BJ (cell line): ENCODE measurements at regions not wholly inside any gene's neighbourhood (a gene's known extent, or its start where the extent isn't known, plus 50 kb on each side); places are given as distances from the start of the nearest gene placed in this dataset.
A peak's percentile ranks its signal among the peaks of the same experiment; 100 is the strongest.
"Not testable (repeated sequence)": the region's sequence is repeated elsewhere in the genome, so short reads cannot be mapped to it uniquely, and the experiment has no call there.

ENCODE experiments used
- CTCF ChIA-PET: fragments of 350-600 bp; formaldehyde crosslinking; extraction: SDS; loops from one replicate; lab custom pipeline; 2021; ENCODE audit warnings: antibody characterized with exemption, inconsistent platforms; lab: Yijun Ruan, JAX
- POLR2A ChIA-PET: fragments of 300-600 bp; sonication (Branson Sonifier 250); formaldehyde crosslinking; extraction: SDS; loops from one replicate; lab custom pipeline; 2021; ENCODE audit warnings: antibody characterized with exemption; lab: Charles Lee
- DNase-seq: peaks from one replicate; pipeline ENCODE4 v3.0.0-alpha.2; 2011; ENCODE audit warnings: low read depth
- H3K27me3 ChIP-seq: 2 replicates; pipeline ENCODE4 v1.6.0; 2011; ENCODE audit warnings: low read length; ENCODE audit not compliant: control insufficient read depth, insufficient read depth
- H3K36me3 ChIP-seq: 2 replicates; pipeline ENCODE4 v1.5.1; 2011; ENCODE audit warnings: low read length; ENCODE audit not compliant: control insufficient read depth, insufficient read depth
- H3K4me3 ChIP-seq: 2 replicates; pipeline ENCODE4 v1.5.1; 2011; ENCODE audit warnings: low read depth, mild to moderate bottlenecking, control low read depth, low read length
- TF ChIP-seq, protein P1 (sequence below): IDR thresholded peaks from 2 replicates; pipeline ENCODE4 v1.5.1; 2011; ENCODE audit warnings: low read depth, mild to moderate bottlenecking, control low read depth, inconsistent platforms, low read length, moderate library complexity; ENCODE audit not compliant: insufficient read depth

DNA sequence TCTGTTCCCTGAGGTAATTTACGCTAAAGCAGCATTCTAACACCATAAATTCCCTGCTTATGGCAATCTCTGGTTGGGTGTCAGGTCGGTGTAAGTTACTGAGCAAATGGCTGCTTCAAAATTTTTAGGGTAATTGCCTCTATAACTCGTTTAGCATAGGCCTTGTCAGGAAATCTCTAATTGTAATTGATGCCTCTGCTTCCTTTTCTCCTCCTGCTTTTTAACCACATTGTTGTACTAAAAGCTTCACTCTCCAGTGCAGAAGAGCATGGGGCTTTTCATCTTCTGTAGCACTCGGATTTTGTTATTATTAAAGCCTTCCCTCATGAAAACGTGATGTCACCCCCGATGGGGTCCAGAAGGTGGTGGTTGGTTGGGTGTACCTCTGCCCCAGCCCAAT is 141.6 kb upstream of the NBPF11 start:
- Histone ChIP-seq H3K36me3 (no peaks in the 10 kb centered on the region), H3K4me3 (no peak overlapping the region), H3K27me3 (no peaks in the 10 kb centered on the region; the same call in 1 of the 2 replicates)
- ChIA-PET CTCF (no interaction called here), POLR2A (no interaction called here)
- TF ChIP-seq, protein P1, sequence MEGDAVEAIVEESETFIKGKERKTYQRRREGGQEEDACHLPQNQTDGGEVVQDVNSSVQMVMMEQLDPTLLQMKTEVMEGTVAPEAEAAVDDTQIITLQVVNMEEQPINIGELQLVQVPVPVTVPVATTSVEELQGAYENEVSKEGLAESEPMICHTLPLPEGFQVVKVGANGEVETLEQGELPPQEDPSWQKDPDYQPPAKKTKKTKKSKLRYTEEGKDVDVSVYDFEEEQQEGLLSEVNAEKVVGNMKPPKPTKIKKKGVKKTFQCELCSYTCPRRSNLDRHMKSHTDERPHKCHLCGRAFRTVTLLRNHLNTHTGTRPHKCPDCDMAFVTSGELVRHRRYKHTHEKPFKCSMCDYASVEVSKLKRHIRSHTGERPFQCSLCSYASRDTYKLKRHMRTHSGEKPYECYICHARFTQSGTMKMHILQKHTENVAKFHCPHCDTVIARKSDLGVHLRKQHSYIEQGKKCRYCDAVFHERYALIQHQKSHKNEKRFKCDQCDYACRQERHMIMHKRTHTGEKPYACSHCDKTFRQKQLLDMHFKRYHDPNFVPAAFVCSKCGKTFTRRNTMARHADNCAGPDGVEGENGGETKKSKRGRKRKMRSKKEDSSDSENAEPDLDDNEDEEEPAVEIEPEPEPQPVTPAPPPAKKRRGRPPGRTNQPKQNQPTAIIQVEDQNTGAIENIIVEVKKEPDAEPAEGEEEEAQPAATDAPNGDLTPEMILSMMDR, result no peak
- DNase-seq, result no peak

DNA sequence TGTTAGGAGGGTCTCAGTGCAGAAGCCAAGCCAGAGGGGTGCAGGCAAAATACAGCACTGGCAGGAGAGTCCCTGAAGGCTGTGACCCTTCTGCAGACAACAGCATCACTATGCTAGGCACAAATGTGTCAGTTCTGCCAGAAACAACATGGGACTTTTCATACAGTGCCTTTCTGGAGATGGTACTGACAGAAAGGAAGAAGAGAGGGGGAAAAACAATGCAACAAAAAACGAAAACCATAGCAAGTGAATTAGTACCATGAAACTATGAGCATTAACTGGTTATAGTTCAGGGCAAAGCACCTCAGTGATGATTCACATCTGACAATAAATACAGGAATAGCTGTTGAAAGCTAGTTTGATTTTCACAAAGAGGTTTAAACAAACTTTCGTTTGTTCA is 140.8 kb upstream of the NBPF11 start:
- Histone ChIP-seq H3K4me3 (no peak overlapping the region), H3K27me3 (no peaks in the 10 kb centered on the region; the same call in 1 of the 2 replicates), H3K36me3 (no peaks in the 10 kb centered on the region)
- POLR2A ChIA-PET, result no interaction called here
- TF ChIP-seq, protein P1, result no peak
- no peak for DNase-seq
- CTCF ChIA-PET, result no interaction called here

DNA sequence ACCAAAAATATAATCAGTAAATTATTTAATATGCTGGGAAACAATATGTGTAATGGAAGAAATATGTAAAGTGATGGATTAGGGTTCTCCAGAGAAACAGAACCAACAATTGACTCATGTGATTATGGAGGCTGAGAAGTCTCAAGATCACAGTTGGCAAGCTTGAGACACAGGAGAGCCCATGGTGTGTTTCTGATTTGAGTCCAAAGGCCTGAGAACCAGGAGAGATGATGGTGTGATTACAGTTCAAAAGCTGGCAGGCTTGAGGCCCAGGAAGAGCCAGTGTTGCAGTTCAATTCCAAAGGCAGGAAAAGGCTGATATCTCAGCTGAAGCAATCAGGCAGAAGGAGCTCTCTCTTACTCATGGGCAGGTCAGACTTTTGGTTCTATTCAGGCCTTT is 138.8 kb upstream of the NBPF11 start:
- TF ChIP-seq, protein P1, result no peak
- no peak overlapping the region for H3K4me3 ChIP-seq
- no peaks in the 10 kb centered on the region; the same call in 1 of the 2 replicates for H3K27me3 ChIP-seq
- no peaks in the 10 kb centered on the region for H3K36me3 ChIP-seq
- ChIA-PET POLR2A (no interaction called here), CTCF (no interaction called here)
- no peak for DNase-seq

DNA sequence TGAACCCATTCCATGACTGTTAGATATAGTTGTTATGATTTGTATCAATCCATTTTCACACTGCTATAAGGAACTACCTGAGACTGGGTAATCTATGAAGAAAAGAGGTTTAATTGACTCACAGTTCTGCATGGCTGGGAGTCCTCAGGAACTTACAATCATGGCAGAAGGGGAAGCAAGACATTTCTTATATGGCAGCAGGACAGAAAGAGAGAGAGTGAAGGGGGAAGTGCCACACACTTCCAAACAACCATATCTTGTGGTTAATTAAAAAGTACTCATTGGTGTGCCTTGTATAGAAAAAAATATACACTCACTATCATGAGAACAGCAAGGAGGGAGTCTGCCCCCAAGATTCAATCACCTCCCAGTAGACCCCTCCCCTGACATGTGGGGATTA is 137.6 kb upstream of the NBPF11 start:
- H3K27me3 ChIP-seq, result no peaks in the 10 kb centered on the region; the same call in 1 of the 2 replicates
- TF ChIP-seq, protein P1, result no peak
- no peaks in the 10 kb centered on the region for H3K36me3 ChIP-seq
- H3K4me3 ChIP-seq, result no peak overlapping the region
- DNase-seq, result no peak
- ChIA-PET CTCF (no interaction called here), POLR2A (no interaction called here)

DNA sequence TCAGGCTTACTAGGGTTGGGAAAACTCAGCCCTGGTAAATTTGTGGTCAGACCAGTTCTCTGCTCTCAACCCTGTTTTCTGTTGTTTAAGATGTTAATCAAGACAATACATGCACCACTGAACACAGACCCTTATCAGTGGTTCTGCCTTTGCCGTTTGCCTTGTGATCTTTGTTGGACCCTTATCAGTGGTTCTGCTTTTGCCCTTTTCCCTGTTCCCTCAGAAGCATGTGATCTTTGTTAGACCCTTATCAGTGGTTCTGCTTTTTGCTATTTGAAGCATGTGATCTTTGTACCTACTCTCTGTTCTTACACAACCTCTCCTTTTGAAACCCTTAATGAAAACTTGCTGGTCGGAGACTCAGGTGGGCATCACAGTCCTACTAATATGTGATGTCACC is 133.9 kb upstream of the NBPF11 start:
- CTCF ChIA-PET, POLR2A ChIA-PET, H3K4me3 ChIP-seq, H3K27me3 ChIP-seq, DNase-seq, H3K36me3 ChIP-seq: not testable (repeated sequence)

DNA sequence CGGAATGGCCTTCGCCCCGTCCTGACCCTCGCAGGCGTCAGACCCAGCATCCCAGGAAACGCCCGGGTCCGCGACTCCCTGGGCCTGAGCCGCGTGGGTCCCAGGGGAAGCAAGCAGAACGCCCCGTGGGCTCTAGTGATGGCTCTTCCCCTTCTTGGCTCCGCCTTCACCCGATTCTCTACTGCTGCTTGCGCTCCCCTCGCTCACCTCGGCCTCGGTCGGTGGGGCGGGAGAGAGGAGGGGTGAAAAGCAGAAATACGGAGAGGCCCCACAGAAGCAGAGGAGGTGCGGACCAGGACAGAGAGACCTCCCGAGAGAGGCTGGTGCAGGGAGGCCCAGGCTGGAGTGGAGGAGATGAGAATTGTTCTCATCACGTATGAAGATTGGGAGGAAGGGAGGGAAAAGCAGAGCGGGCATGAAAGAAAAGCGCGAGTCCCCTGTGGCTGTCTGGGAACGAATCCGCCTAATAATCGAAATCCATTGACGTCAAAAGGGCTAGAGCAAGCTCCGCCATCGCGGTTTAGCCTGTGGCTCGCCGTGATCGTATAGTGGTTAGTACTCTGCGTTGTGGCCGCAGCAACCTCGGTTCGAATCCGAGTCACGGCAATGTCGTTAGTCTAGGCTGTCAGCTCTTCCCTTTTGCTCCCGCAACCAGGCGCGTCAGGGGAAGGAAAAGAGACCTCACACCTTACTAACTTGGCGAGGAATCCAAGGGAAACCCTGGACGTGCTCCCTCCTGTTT is 128.9 kb upstream of the NBPF11 start:
- CTCF ChIA-PET, H3K36me3 ChIP-seq, DNase-seq, POLR2A ChIA-PET, H3K27me3 ChIP-seq: not testable (repeated sequence)
- H3K4me3 ChIP-seq, result peak overlapping the region; percentile 24

DNA sequence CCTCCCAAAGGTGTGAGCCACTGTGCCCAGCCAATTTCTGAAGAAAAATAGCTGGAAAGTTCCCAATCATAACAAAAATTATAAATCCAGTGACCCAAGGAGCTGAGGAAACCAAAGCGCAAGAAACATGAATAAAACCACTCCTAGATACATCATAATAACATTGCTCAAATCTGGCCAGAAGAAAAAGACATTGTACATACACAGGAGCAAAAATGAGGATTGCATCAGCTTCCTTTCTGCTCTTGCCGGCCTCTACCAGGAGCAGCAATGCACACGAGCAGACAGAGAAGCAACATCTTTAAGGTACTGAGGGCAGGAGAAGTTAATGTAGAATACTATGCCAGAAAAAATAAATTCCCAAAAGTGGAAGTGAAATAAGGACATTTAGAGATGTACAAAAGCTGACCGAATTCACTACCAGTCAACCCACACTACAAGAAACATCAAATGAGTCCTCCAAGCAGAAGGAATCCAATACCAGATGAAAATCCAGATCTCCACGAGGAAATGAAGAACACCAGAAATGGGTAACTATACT is 127.0 kb upstream of the NBPF11 start:
- POLR2A ChIA-PET, H3K27me3 ChIP-seq, CTCF ChIA-PET, H3K36me3 ChIP-seq, DNase-seq, H3K4me3 ChIP-seq: not testable (repeated sequence)

DNA sequence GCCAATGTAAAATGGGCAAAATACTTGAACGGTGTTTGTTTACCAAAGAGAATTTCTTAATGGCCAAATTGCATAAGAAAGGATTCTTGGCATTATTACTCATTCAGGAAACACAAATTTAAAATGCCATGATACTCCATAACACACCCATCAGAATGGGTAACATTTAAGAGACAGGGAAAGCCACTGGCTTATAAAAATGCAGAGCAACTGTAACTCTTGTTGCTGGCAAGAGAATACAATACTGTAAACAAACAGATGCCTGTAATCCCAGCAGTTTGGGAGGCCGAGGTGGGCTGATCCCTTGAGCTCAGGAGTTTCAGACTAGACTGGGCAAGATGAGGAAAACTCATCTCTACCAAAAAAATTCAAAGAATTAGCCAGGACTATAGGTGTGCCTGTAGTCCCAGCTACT is 125.8 kb upstream of the NBPF11 start:
- POLR2A ChIA-PET, H3K27me3 ChIP-seq, CTCF ChIA-PET, DNase-seq, H3K4me3 ChIP-seq, H3K36me3 ChIP-seq: not testable (repeated sequence)

DNA sequence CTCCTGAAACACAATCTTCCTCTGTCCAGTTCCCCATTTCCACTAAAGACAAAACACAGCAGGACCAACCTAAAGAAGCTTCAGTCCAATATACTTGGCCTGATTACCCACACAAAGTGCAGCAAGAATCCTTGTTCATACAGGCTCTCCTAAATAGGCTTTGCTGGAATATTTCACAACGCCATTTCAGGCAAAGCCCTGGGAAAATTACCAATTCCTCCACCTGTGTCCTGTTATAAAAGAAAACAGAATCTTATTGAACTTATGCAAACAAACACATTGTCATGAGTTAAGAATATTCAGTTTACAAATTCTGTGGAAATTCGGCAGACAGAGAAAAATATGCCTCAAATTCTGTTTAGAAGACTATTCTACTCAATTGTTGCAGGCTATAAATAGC is 115.0 kb upstream of the NBPF11 start:
- POLR2A ChIA-PET, DNase-seq, H3K36me3 ChIP-seq, H3K27me3 ChIP-seq, CTCF ChIA-PET, H3K4me3 ChIP-seq: not testable (repeated sequence)
